RKO (cell line): ENCODE measurements at regions not wholly inside any gene's neighbourhood (a gene's known extent, or its start where the extent isn't known, plus 50 kb on each side); places are given as distances from the start of the nearest gene placed in this dataset.
A peak's percentile ranks its signal among the peaks of the same experiment; 100 is the strongest.
"Not testable (repeated sequence)": the region's sequence is repeated elsewhere in the genome, so short reads cannot be mapped to it uniquely, and the experiment has no call there.

Experiments
- DNase-seq: peaks from one replicate; pipeline ENCODE4 v3.0.0-alpha.2; 2016; ENCODE audit warnings: low spot score

DNA sequence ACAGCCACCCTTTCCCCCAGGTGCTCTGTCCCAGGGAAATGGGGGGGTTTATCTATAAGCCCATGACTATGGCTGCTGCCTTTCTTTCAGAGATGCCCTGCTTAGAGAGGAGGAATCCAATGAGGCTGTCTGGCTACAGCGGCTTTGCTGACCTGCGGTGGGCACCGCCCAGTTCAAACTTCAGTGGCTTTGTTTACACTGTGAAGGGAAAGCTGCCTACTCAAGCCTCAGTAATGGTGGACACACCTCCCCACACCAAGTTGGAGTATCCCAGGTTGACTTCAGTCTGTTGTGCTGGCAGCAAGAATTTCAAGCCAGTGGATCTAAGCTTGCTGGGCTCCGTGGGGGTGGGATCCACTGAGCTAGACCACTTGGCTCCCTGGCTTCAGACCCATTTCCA, 869.2 kb downstream of the SLC6A15 start:
- no peak for DNase-seq

DNA sequence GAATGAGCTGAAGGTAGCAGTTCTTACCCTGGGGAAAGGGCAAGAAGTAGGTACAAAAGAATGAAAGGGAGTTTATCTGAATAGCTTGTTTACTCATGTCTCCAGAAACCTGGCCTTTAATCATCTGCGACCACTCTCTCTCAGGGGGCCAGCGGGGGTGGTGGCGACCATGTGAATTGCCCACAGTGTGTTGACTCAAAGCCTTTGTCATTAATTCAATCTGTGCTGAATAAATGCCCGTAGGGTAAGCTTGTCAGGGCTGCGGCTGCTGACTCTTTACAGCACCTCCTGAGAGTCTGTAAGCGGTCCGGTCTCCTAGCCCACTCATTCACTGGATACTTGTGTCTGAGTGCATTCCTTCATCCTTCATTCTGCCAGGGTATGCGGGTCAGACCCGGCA, 874.4 kb downstream of the SLC6A15 start:
- no peak for DNase-seq

DNA sequence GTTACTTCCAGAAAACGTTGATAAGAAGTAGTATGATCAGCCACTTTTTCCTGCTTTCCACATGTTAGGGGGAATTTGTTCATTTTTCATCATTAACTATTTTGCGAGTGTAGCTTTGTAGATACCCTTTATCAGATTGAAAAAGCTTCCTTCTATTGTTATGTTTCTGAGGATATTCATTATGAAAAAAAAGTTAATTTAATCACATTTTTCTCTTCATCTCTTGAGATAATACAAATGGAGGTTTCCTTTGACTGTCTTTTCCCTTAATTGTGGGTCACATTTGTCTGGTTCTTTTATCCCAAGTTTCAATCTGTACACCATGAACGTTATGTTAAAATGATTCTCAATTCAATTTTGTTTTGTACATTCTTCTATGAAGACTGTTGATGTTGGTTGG, 875.7 kb downstream of the SLC6A15 start:
- no peak for DNase-seq

DNA sequence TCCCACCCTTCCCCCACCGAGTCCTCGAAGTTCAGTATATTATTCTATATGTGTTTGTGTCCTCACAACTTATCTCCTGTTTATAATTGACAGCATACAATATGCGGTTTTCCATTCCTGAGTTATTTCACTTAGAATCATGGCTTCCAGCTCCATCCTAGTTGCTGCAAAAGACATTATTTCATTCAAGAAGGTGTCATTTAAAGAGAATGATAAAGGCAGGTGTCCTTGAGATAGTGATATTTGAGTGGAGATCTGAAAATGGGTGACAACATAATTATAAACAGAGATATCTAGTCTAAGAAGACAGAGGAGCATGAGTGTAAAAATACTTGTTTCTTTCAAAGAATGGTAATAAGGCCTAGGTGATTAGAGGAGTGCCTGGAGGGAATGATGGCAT, 876.8 kb downstream of the SLC6A15 start:
- no peak for DNase-seq

DNA sequence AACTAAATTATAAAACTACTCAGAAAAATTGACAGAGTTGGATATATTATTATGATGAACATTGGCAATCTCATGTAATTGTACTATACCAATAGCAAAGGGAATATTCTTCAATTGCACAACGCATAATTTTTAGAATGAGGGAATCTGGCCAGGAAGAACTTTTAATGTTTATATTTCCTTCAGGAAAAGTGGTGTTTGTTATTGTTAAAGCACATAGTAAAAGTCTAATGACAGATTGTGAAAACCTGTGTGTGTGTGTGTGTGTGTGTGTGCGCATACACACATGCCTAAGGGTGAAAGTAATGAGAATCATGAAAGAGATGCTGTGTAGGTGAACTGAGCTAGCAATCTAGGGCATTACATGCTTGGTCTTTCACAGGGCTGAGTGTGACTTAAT, 877.7 kb downstream of the SLC6A15 start:
- DNase-seq: no peak

DNA sequence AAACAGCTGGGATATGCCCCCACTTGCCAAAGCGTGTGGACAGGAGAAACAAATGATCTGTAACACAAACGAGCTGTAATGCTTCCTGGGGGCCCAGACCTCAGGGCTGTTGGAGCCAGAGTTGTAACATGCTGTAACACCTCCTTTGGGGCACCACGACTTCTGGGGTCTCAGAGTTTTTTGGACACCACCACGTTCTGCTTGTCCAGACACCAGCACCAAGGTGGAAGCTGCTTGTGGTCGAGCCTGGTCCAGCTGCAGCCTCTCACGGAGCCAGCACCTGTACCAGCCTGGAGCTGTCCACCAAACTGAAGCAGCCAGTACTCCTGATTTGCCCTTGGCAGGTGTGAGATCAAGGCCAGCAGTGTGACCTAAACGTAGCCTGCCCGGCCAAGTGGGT, 879.4 kb downstream of the SLC6A15 start:
- no peak for DNase-seq

DNA sequence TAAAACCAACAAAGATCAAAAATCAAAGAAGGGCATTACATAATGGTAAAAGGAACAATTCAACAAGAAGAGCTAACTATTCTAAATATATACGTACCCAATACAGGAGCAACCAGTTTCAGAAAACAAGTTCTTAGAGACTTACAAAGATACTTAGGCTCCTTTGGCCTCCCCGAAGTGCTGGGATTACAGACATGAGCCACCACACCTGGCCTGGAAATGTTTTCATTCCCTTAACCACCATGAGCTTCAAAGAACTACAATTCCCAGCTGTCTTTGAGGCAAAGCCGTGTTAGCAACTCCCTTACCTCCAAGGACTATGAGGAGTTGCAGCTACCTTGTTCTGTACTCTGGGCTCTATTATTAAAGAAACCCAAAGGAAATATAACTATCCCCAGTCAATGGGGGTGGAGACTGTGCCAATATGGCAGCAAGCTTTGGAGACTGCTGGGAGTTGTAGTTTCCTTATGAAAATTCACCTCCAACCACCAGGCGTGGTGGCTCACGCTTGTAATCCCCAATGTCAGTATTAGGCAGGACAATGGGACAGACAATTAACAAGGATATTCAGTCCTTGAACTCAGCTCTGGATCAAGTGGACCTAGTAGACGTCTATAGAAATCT, 893.9 kb downstream of the SLC6A15 start:
- DNase-seq: not testable (repeated sequence)

DNA sequence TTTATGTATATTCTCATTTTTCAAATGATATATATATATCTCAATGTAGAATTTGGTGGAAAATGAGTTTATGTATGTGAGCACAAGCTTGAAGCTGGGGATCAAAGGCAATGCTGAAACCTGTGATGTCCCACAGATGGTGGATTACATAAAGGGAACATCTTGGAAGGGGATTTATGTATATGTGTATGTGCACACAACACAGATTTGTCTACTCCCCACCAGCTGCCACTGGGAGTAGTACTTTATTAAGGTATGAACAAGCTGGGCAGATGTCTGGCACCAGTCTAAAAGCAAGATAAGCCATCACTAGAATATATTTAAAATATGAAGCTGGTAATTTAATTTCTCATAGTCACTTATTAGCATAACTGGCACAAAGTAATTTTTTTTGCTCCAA, 895.6 kb downstream of the SLC6A15 start:
- no peak for DNase-seq

DNA sequence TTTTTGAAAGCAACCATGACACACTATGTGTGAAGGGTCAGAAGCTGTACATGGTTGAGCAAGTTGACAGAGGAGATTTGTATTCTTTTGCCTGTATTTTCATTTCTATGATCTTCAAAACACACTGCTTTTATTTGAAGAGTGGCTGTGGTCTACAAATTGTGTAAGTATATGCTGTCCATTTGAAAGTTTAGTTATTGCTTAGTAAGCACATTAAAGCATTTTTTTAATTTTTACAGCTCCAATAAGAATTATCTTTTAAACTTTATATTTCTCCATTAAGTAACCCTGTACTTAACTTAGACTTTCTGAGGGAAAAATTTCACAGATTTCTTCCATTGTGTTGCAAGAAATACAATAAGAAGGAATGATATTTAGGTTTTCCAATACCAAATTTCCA, 915.2 kb downstream of the SLC6A15 start:
- no peak for DNase-seq

DNA sequence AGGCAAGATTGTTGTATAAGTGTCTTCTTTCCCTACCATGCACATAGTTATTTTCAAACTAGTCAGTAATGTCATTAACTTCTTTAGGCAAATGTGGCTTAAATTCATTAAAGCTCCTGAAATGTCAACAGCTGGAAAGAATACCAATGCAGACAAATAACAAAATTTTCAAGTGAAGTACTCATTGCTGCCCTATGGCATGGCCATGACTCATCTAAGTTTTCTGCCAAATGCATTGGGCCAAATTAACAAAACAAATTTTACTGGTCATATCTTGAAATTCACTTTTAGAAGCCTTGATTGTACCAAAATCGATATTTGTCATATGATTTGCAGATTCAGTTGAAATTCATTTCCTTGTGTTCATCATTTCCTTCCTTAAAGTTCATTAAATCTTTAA, 915.9 kb downstream of the SLC6A15 start:
- DNase-seq: no peak

DNA sequence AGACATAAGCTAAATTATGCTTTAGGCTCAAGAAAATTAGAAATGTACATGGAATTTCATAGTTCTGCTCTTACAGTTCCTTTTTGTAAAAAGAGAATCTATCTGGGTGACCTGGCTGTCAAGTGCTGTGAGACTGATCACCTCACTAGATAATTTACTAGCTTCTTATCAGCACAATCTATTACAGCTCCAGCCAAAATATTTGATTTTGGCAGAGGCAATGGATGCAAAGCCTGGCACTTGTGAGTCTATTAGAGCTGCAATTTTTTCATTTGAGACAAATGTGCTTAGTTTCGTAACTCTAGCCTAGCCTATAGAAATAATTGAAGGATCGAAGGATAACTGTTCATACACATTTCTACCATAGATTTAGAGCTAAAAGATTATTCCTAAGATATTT, 927.5 kb downstream of the SLC6A15 start:
- DNase-seq: no peak

DNA sequence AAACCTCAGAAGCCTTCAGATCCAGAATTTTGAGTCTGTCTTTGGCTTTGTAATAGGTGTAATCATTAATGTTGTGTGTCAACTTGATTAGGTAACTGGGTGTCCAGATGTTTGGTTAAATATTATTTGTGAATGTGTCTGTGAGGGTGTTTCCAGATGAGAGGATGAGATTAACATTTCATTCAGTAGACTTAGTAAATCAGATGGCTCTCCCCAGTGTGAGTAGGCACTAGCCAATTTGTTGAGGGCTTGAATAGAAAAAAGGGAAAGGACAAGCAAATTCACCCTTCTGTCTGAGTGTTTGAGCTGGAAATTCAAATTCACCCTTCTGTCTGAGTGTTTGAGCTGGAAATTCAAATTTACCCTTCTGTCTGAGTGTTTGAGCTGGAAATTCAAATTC, 932.2 kb downstream of the SLC6A15 start:
- DNase-seq: no peak

DNA sequence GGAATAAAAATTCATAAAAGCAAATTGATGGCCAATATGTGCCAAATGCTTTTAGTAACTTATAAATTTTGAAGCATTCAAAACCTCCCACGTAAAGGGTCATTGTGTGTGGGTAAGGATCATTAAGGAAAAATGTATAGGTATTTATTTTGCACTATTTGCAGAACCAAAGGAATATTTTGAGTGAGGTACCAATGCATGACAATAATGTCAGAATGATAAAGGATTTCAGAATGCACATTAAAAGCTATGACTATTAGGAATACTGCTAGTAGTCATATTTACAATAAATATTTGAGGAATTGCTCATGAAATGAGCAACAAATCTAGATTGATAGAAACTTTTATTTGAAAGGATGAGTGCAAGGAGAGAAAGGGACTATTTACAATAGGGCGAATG, 932.8 kb downstream of the SLC6A15 start:
- DNase-seq: no peak

DNA sequence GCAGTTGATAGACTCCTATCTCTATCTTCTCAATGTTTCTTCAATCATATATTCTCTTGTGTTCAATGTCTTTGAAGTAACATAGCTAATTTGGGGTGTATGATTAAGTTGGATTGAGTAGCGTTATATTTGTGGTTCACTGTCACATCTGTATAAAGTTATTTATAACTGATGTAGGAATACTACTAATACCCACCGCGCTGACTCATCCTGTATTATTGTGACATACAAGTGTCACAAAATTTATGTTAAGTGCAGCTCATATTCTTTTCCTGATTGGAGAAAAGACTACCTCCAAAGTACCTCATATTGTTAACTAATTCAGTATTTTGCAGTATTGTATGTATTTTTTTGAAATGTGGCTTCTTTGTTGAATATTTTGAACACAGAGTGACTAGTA, 940.8 kb downstream of the SLC6A15 start:
- no peak for DNase-seq

DNA sequence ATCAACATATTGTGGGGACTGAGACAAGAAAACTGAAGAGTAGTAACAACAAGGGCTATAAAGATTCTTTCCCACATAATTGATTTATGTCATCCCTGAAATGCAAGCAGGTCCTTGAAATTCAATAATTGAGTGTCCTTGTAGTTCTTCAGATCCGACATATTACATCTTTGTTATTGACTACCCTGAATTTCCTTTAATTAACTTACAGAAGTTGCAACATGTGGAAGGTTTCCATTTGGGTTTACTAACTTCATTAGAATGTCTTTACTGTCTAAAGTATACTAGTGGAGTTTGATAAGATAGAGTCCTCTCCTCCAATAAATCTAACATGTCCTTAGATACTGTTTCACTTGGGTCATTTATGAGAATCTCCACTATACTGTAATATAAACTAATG, 951.8 kb downstream of the SLC6A15 start:
- no peak for DNase-seq

DNA sequence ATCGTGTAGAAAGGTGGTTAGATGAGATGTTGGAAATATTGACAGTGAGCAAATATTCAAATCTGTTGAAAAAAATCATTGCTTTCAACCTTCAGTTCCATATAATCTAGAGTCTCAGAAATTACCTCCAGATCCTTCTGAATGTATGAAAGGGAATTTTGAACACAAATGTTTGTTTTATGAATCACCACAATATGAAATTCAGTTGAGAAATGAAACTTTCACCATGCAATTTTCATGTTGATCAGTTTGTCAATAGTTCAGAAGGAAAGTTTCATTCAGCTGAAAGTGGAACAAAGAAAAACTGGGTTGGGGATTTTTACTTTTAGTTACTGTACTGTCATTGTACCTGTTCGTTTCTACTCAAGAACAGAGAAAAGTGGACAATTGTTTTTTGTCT, 953.6 kb downstream of the SLC6A15 start:
- no peak for DNase-seq

DNA sequence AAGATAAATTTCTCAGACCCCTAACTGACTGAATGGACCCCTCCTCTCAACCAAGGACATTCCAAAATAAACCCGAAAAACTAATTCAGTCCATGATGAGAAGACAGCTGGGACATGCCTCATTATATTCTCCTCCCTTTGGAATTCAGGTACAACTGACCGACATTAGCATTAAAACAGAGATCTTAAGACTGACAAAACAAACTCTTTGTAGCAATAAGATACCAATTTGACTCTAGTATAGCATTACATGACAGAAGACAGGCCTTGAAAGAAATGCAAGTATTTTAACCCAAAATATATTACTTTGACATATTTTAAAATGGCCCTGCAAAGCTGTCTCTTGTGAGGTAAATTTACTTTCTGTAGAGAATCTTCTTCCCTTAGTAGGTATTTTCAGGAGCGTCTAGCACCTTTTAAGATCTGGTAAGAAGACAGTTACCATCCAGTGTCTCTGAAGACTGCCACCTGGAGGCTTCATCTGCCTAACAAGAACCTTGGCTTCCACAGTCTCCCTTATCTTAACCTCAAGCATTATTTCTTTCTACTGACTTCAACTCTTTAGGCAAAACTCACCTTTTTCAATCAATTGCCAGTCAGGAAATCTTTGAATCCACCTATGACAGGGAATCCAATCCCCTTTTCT, 957.5 kb downstream of the SLC6A15 start:
- no peak for DNase-seq

DNA sequence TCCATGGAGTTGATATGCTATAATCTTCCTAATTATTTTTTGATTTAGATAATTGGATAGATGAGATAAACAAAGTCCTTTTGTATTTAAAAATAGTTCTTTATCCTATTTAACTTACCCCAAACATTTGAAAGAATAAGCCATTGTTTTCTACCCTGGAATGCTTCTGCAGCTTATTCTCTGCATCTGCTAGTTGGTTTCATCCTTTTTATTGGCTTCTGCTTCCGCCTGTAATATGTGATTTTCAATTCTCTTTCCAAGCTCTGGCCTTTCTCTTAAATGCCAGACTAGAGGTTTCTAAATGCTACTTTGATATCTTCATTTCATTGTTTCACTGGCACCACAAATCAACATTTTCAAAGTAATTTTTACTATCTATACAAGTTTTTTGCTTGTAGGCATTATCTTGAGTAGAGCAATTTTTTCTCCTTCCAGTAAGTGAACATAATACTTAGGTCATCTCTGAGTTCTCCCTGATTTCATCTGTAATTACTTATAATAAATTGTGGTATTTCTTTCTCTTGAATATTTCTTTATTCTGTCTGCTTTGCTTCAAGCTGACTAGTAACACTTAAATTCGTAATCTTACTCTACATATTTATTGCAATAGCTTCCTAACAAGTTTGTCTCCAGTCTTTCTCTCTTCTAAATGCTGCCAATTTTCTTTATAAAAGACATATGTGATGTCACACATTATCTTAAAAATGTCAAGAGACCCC, 958.4 kb downstream of the SLC6A15 start:
- no peak for DNase-seq

DNA sequence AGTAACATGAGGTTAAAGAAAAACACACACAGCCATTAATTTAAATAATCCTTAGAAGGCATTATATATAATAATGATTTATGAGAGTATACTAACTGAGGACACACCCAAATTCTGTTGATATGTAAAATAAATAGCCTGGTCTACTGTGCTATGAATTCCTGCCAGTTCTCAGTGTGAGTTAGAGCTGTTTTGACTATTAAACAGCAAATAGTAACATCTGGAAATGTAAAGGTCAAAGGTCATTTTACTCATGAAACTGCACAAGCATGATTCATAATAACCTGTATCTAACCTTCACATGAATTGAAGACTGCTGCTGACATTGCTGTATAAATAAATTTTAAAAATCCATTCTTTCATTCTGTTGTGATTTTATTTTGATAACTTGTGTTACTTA, 966.7 kb downstream of the SLC6A15 start:
- peak; percentile 61 for DNase-seq

DNA sequence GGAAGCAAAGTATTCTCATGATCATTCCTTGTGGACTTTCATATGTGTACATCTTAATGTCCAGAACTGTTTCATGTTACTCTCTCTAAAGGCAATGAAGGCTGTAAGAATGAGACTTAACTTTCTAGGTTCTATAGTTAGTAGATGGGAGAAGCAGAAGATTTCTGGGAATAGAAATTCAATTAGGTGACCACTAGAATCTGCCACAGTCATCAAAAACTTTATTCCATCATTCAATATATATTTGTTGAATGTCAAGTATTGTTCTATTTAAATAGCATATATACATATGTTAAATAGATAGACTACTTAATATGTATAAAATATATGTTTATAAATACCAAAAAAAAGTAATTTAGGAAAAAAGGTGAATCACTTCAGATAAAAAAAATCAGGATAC, 972.9 kb downstream of the SLC6A15 start:
- DNase-seq: no peak

DNA sequence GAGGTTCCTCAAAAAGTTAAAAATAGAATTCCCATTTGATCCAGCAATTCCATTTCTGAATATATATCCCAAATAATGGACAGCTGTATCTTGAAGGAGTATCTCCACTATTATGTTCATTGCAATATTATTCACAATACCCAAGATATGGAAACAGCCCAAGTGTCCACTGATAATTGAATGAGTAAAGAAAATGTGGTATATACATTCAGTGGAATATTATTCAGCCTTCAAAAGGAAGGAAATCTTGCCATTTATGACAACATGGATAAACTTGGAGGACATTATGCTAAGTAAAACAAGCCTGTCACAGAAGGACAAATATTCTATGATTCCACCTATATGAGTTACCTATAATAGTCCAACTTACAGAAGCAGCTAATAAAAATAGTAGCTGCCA, 979.0 kb downstream of the SLC6A15 start:
- DNase-seq: no peak

DNA sequence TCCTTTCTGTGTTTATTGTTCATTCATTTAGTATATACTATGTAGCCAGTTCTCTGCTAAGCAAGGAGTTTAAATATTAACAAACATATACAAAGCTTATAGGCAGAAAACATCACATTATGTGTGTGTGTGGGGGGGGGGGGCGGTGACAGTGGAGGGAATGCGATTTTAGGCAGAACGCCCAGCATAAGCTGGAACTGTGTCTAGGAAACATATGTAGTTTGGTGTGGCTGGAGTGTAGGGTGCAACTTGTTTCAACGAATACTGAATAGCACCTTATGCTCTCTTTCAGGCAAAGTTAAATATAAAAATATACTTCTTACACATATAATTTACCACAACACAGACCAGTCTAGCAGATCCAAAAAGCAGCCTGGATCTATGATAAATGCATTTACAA, 980.6 kb downstream of the SLC6A15 start:
- DNase-seq: no peak

DNA sequence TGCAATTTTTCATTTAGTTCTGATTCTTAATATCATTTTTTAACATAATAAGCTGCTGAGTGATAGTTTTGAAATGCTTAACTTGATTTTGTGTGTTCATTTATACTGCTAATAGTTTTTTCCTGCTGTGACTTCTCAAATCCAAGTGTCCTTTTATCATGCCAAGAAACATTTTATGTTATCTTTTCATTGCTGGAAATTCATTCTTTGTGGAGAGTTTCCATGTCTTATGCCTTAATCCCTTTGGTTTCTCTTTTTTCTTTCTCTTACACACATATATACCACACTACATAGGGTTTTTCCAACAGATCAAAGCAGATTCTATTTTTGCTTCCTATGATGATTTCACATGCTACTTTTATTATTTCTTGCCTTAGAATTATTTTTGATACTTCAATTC, 981.1 kb downstream of the SLC6A15 start:
- DNase-seq: no peak

DNA sequence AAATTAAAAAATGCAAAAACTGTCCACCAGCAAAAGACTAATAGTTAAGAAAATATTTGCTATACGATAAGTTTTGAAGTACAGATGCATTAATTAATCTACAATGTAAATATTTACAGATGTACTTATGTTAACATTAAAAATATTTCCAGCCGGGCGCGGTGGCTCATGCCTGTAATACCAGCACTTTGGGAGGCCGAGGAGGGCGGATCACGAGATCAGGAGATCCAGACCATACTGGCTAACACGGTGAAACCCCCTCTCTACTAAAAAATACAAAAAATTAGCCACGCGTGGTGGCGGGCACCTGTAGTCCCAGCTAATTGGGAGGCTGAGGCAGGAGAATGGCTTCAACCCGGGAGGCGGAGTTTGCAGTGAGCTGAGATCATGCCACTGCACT, 982.8 kb downstream of the SLC6A15 start:
- not testable (repeated sequence) for DNase-seq
